MM.1S (cell line): ENCODE measurements at regions not wholly inside any gene's neighbourhood (a gene's known extent, or its start where the extent isn't known, plus 50 kb on each side); places are given as distances from the start of the nearest gene placed in this dataset.

Source experiments
- DNase-seq: peaks from one replicate; pipeline ENCODE4 v3.0.0-alpha.2; 2015
- H2AFZ ChIP-seq: fragments of 300-600 bp; sonication (generic); 2 replicates; pipeline ENCODE4 v1.6.0; 2016; ENCODE audit warnings: antibody characterized with exemption, low read length
- H3F3A ChIP-seq: fragments of 300-600 bp; sonication (generic); 2 replicates; pipeline ENCODE4 v1.6.1; 2016; ENCODE audit warnings: mild to moderate bottlenecking, antibody characterized with exemption, low read length, moderate library complexity, mixed read lengths; ENCODE audit not compliant: insufficient read depth
- H3K27ac ChIP-seq: fragments of 300-600 bp; sonication (generic); 2 replicates; pipeline ENCODE4 v1.5.1; 2016; ENCODE audit warnings: mild to moderate bottlenecking, low read length
- H3K27me3 ChIP-seq: fragments of 300-600 bp; sonication (generic); replicated peaks from 2 replicates; pipeline ENCODE4 v1.6.0; 2016; ENCODE audit warnings: low read length; ENCODE audit not compliant: insufficient read depth
- H3K36me3 ChIP-seq: fragments of 300-600 bp; sonication (generic); replicated peaks from 2 replicates; pipeline ENCODE4 v1.6.1; 2016; ENCODE audit warnings: mild to moderate bottlenecking, low read length, mixed read lengths; ENCODE audit not compliant: insufficient read depth
- H3K4me1 ChIP-seq: fragments of 300-600 bp; sonication (generic); 2 replicates; pipeline ENCODE4 v1.6.1; 2016; ENCODE audit warnings: low read length, mixed read lengths
- H3K4me2 ChIP-seq: fragments of 300-600 bp; sonication (generic); 2 replicates; pipeline ENCODE4 v1.6.0; 2016; ENCODE audit warnings: low read depth, low read length
- H3K4me3 ChIP-seq: fragments of 300-600 bp; sonication (generic); 2 replicates; pipeline ENCODE4 v1.5.1; 2016; ENCODE audit warnings: low read length, mixed read lengths
- H3K79me2 ChIP-seq: fragments of 300-600 bp; sonication (generic); 2 replicates; pipeline ENCODE4 v1.6.1; 2016; ENCODE audit warnings: mixed run types, low read length, mixed read lengths
- H3K9ac ChIP-seq: fragments of 300-600 bp; sonication (generic); 2 replicates; pipeline ENCODE4 v1.6.1; 2016; ENCODE audit warnings: low read length, mixed read lengths
- H3K9me2 ChIP-seq: fragments of 300-600 bp; sonication (generic); replicated peaks from 2 replicates; pipeline ENCODE4 v1.6.1; 2016; ENCODE audit warnings: mild to moderate bottlenecking, low read length, mixed read lengths; ENCODE audit not compliant: insufficient read depth
- H3K9me3 ChIP-seq: fragments of 300-600 bp; sonication (generic); replicated peaks from 2 replicates; pipeline ENCODE4 v1.6.1; 2016; ENCODE audit warnings: mild to moderate bottlenecking, low read length, mixed read lengths; ENCODE audit not compliant: insufficient read depth
- H4K20me1 ChIP-seq: fragments of 300-600 bp; sonication (generic); 2 replicates; pipeline ENCODE4 v1.6.1; 2016; ENCODE audit warnings: mild to moderate bottlenecking, low read length, moderate library complexity, mixed read lengths; ENCODE audit not compliant: insufficient read depth
- EZH2 ChIP-seq: fragments of 300-600 bp; sonication (generic); optimal IDR thresholded peaks from 2 replicates; pipeline ENCODE3; 2017; ENCODE audit warnings: low read depth, mild to moderate bottlenecking, antibody characterized with exemption, low read length, mixed read lengths
- EZH2phosphoT487 ChIP-seq: fragments of 300-600 bp; sonication (generic); IDR thresholded peaks from 2 replicates; pipeline ENCODE4 v1.6.1; 2018; ENCODE audit warnings: antibody characterized with exemption, low read length
- TF ChIP-seq, protein P1 (sequence below): fragments of 300-600 bp; sonication (generic); IDR thresholded peaks from 2 replicates; pipeline ENCODE4 v1.5.1; 2016; ENCODE audit warnings: antibody characterized with exemption, low read length, mixed read lengths

DNA sequence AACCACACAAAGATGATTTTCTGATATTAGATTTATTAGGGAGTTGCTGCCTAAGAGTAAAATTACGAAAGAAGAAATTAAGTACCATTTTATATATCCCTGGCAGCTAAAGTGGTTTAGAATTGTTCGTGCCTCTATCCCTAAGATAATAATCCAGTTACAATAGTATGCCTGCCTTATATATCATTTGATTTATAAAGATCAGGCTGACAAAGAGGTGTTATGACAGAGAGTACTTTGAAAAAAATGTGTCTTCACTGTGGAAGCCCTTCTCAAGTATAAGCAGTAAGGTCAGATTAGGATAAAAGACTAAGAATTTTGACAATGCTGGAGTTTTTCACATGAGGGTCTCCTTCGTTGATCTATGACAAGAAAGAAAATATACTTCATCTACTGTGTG is 619.9 kb downstream of the ADGRL2 start:
- no peaks in the 10 kb centered on the region for H3K9me3 ChIP-seq
- H2AFZ ChIP-seq: no peak overlapping the region
- H3K4me2 ChIP-seq: no peak overlapping the region
- H4K20me1 ChIP-seq: no peaks in the 10 kb centered on the region
- TF ChIP-seq EZH2phosphoT487: no peak
- H3K27me3 ChIP-seq: no peaks in the 10 kb centered on the region
- no peaks in the 10 kb centered on the region for H3K36me3 ChIP-seq
- H3F3A ChIP-seq: no peaks in the 10 kb centered on the region
- no peak overlapping the region for H3K27ac ChIP-seq
- H3K4me1 ChIP-seq: no peaks in the 10 kb centered on the region
- H3K9me2 ChIP-seq: no peaks in the 10 kb centered on the region
- H3K79me2 ChIP-seq: no peaks in the 10 kb centered on the region
- H3K9ac ChIP-seq: no peak overlapping the region
- no peak overlapping the region for H3K4me3 ChIP-seq
- DNase-seq: no peak

DNA sequence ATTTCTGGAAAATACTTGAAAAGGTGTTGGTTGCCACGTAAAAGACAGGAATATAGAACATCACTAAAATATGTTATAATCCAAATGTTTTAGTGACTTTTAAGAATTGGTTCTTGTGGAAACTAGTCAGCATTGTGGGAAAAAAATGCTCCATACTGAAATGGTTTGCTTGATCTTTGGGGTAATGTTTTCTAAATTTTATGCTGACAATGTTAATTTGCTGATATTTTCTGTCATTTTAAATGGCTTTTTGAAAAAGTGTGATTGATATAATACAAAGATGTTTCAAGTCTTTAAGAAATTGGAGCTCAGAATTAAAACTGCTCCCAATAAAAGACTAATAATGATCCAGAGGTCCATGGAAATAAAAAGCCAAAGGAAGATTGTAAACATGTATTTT is 610.9 kb downstream of the ADGRL2 start:
- H2AFZ ChIP-seq: no peak overlapping the region
- H3K9ac ChIP-seq: no peak overlapping the region
- H4K20me1 ChIP-seq: no peaks in the 10 kb centered on the region
- no peak overlapping the region for H3K4me3 ChIP-seq
- H3K9me2 ChIP-seq: no peaks in the 10 kb centered on the region
- H3K4me2 ChIP-seq: no peak overlapping the region
- H3K4me1 ChIP-seq: no peaks in the 10 kb centered on the region
- TF ChIP-seq EZH2phosphoT487 (no peak), EZH2 (no peak)
- TF ChIP-seq, protein P1, sequence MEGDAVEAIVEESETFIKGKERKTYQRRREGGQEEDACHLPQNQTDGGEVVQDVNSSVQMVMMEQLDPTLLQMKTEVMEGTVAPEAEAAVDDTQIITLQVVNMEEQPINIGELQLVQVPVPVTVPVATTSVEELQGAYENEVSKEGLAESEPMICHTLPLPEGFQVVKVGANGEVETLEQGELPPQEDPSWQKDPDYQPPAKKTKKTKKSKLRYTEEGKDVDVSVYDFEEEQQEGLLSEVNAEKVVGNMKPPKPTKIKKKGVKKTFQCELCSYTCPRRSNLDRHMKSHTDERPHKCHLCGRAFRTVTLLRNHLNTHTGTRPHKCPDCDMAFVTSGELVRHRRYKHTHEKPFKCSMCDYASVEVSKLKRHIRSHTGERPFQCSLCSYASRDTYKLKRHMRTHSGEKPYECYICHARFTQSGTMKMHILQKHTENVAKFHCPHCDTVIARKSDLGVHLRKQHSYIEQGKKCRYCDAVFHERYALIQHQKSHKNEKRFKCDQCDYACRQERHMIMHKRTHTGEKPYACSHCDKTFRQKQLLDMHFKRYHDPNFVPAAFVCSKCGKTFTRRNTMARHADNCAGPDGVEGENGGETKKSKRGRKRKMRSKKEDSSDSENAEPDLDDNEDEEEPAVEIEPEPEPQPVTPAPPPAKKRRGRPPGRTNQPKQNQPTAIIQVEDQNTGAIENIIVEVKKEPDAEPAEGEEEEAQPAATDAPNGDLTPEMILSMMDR: no peak
- no peak for DNase-seq
- H3K27ac ChIP-seq: no peak overlapping the region
- no peaks in the 10 kb centered on the region for H3K36me3 ChIP-seq
- H3K9me3 ChIP-seq: no peaks in the 10 kb centered on the region
- no peaks in the 10 kb centered on the region for H3F3A ChIP-seq
- H3K27me3 ChIP-seq: no peaks in the 10 kb centered on the region
- no peaks in the 10 kb centered on the region for H3K79me2 ChIP-seq

DNA sequence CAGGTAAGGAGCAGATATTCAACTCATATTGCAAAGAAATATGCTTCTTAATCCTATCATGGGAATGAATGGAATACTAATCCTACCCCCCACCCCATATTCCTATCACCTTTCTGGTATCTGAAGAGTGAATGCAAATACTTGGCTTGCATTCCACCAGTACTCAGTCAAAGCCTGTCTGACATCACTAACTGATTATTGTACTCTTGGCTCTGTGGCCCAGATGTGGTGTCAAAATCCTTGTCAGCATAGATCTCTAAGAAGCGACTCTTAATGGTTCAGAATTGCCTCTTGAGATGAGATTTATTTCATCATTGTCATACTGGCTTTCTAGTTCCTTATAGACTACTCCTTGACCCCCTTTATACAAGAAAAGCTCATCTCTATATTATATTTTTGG is 604.6 kb downstream of the ADGRL2 start:
- Histone ChIP-seq H3K4me3 (no peak overlapping the region), H3K79me2 (no peaks in the 10 kb centered on the region), H3K36me3 (no peaks in the 10 kb centered on the region), H2AFZ (no peak overlapping the region), H3K27me3 (no peaks in the 10 kb centered on the region), H4K20me1 (no peaks in the 10 kb centered on the region), H3K27ac (no peak overlapping the region), H3K4me1 (no peaks in the 10 kb centered on the region), H3F3A (no peaks in the 10 kb centered on the region), H3K4me2 (no peak overlapping the region), H3K9me3 (no peaks in the 10 kb centered on the region), H3K9me2 (no peaks in the 10 kb centered on the region), H3K9ac (no peak overlapping the region)
- no peak for DNase-seq
- TF ChIP-seq, protein P1: no peak
- TF ChIP-seq EZH2phosphoT487 (no peak), EZH2 (no peak)

DNA sequence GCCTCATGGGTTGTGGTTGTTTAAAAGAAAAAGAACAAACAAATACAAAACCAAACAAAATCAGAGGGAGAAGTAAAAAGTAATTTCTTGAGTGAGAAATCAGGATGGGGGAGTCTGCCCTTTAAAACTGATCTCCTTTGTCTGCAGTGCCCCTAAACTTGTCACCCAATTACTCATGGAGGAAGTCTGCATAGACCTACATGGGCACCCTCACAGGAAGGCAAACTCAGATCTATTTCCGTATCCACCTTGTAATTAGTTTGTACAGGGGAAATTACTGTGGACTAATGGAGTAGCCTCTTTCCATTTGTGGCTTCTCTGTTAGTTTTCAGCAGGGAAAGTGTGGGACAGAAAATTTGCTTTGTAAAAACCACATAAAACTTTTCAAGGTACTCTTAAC is 600.4 kb downstream of the ADGRL2 start:
- no peaks in the 10 kb centered on the region for H3K36me3 ChIP-seq
- H3K9me2 ChIP-seq: no peaks in the 10 kb centered on the region
- H3K9me3 ChIP-seq: no peaks in the 10 kb centered on the region
- no peak for TF ChIP-seq EZH2
- no peak for TF ChIP-seq EZH2phosphoT487
- TF ChIP-seq, protein P1: no peak
- no peaks in the 10 kb centered on the region for H3K79me2 ChIP-seq
- no peaks in the 10 kb centered on the region for H4K20me1 ChIP-seq
- H3K4me3 ChIP-seq: no peak overlapping the region
- H3K4me1 ChIP-seq: peaks cover under 1% of the 10 kb centered on the region
- H3K9ac ChIP-seq: no peak overlapping the region
- H2AFZ ChIP-seq: no peak overlapping the region
- no peak overlapping the region for H3K27ac ChIP-seq
- H3K4me2 ChIP-seq: no peak overlapping the region
- DNase-seq: no peak
- no peaks in the 10 kb centered on the region for H3F3A ChIP-seq
- H3K27me3 ChIP-seq: no peaks in the 10 kb centered on the region
